HCT116 (cell line): ENCODE measurements at regions not wholly inside any gene's neighbourhood (a gene's known extent, or its start where the extent isn't known, plus 50 kb on each side); places are given as distances from the start of the nearest gene placed in this dataset.

ENCODE experiments used
- ATAC-seq: fragments of 200-7000 bp; cut with Tn5 transposase; 2 replicates; pipeline ENCODE4 v1.9.1; 2020; ENCODE audit warnings: mild to moderate bottlenecking, moderate library complexity
- BruUV-seq: library from RNA; stranded (reverse); fragments of 400-500 nt; replicated peaks from 2 replicates; lab custom pipeline; 2021; lab: Mats Ljungman, UMichigan
- CTCF ChIA-PET: fragments of 300-600 bp; sonication (Branson Sonifier 250); formaldehyde crosslinking; loops from one replicate; lab custom pipeline; 2021; ENCODE audit warnings: antibody characterized with exemption; lab: Charles Lee
- POLR2A ChIA-PET: fragments of 300-600, 350-600 bp; sonication (Branson Sonifier 250); formaldehyde crosslinking; loops from one replicate; lab custom pipeline; 2021; ENCODE audit warnings: antibody characterized with exemption; lab: Charles Lee
- RAD21 ChIA-PET, 2 experiments: fragments of 300-600 bp; sonication (Branson Sonifier 250); formaldehyde crosslinking; loops; one replicate each; lab custom pipeline; 2023; ENCODE audit warnings: low total read pairs in 2 of 2; ENCODE audit not compliant: uncharacterized antibody in 2 of 2, unreplicated experiment in 2 of 2, low non-redundant PET in 1 of 2; lab: Charles Lee
- DNase-seq: peaks from one replicate; pipeline ENCODE4 v3.0.0-alpha.2; 2010; ENCODE audit warnings: low read depth, low spot score
- H2AFZ ChIP-seq: fragments of 200-600 bp; shearing (Covaris generic), sonication (generic); 2 replicates; pipeline ENCODE4 v1.6.1; 2017; ENCODE audit warnings: low read depth, mixed run types, mixed read lengths, antibody characterized with exemption, low read length; ENCODE audit not compliant: poor library complexity, severe bottlenecking
- H3K27ac ChIP-seq: 2 replicates; pipeline ENCODE4 v1.5.1; 2012; ENCODE audit warnings: low read depth, low read length
- H3K27me3 ChIP-seq: fragments of 200-600 bp; sonication (generic); 2 replicates; pipeline ENCODE4 v1.6.1; 2016; ENCODE audit warnings: mixed run types, low read length, mixed read lengths; ENCODE audit not compliant: insufficient read depth
- H3K36me3 ChIP-seq, 2 experiments: fragments of 200-500 bp in 1 of 2; fragments of 200-600 bp in 1 of 2; sonication (Bioruptor generic) in 1 of 2; sonication (generic) in 1 of 2; 2 replicates each; pipeline versions ENCODE4 v1.5.1 to v1.6.1; 2014 to 2016; ENCODE audit warnings: low read length in 2 of 2, inconsistent platforms in 1 of 2, mixed read lengths in 1 of 2, mixed run types in 1 of 2; ENCODE audit not compliant: insufficient read depth in 2 of 2, control insufficient read depth in 1 of 2
- H3K4me1 ChIP-seq, 2 experiments: fragments of 200-600 bp in 1 of 2; sonication (generic) in 1 of 2; 2 replicates each; pipeline versions ENCODE4 v1.5.1 to v1.6.1; 2012 to 2017; ENCODE audit warnings: low read length in 2 of 2, inconsistent platforms in 1 of 2, mild to moderate bottlenecking in 1 of 2, mixed read lengths in 1 of 2, mixed run types in 1 of 2, moderate library complexity in 1 of 2; ENCODE audit not compliant: insufficient read depth in 2 of 2, control insufficient read depth in 1 of 2
- H3K4me2 ChIP-seq: fragments of 200-600 bp; sonication (generic); 2 replicates; pipeline ENCODE4 v1.6.1; 2017; ENCODE audit warnings: mixed run types, low read length, mixed read lengths
- H3K4me3 ChIP-seq, 2 experiments: fragments of 200-600 bp in 1 of 2; sonication (generic) in 1 of 2; replicated peaks in 1 of 2; 2 replicates each; pipeline ENCODE4 v1.5.1; 2011 to 2016; ENCODE audit warnings: low read length in 2 of 2, control low read depth in 1 of 2, low read depth in 1 of 2, mild to moderate bottlenecking in 1 of 2, mixed read lengths in 1 of 2, mixed run types in 1 of 2
- H3K79me2 ChIP-seq: fragments of 200-600 bp; sonication (generic); 2 replicates; pipeline ENCODE4 v1.6.1; 2017; ENCODE audit warnings: mild to moderate bottlenecking, mixed run types, low read length, moderate library complexity, mixed read lengths; ENCODE audit not compliant: insufficient read depth
- H3K9ac ChIP-seq: fragments of 200-600 bp; sonication (generic); 2 replicates; pipeline ENCODE4 v1.6.1; 2016; ENCODE audit warnings: low read length, mixed read lengths
- H3K9me2 ChIP-seq: fragments of 200-600 bp; sonication (generic), shearing (Covaris generic); 2 replicates; pipeline ENCODE4 v1.6.1; 2017; ENCODE audit warnings: mixed run types, mild to moderate bottlenecking, moderate library complexity; ENCODE audit not compliant: insufficient read depth
- H3K9me3 ChIP-seq, 2 experiments: fragments of 200-500 bp in 1 of 2; fragments of 200-600 bp in 1 of 2; sonication (Bioruptor generic) in 1 of 2; sonication (generic) in 1 of 2; 2 replicates each; pipeline ENCODE4 v1.6.1; 2014 to 2017; ENCODE audit warnings: low read length in 2 of 2, mixed read lengths in 2 of 2, inconsistent platforms in 1 of 2, low read depth in 1 of 2, mild to moderate bottlenecking in 1 of 2, mixed run types in 1 of 2, moderate library complexity in 1 of 2; ENCODE audit not compliant: control insufficient read depth in 1 of 2, insufficient read depth in 1 of 2
- H4K20me1 ChIP-seq: fragments of 200-600 bp; sonication (generic), shearing (Covaris generic); 2 replicates; pipeline ENCODE4 v1.6.1; 2017; ENCODE audit warnings: mixed run types, mild to moderate bottlenecking, moderate library complexity; ENCODE audit not compliant: insufficient read depth
- CBX3 ChIP-seq: IDR thresholded peaks from 2 replicates; pipeline ENCODE4 v1.6.1; 2012; ENCODE audit warnings: low read depth
- CEBPB ChIP-seq: IDR thresholded peaks from 2 replicates; pipeline ENCODE4 v1.6.1; 2012; ENCODE audit warnings: low read depth
- EGR1 ChIP-seq: IDR thresholded peaks from 2 replicates; pipeline ENCODE4 v1.6.1; 2012; ENCODE audit warnings: low read depth
- EZH2phosphoT487 ChIP-seq: fragments of 200-600 bp; IDR thresholded peaks from 2 replicates; pipeline ENCODE4 v1.6.1; 2018; ENCODE audit warnings: antibody characterized with exemption, borderline replicate concordance
- FOSL1 ChIP-seq: IDR thresholded peaks from 2 replicates; pipeline ENCODE4 v1.6.1; 2012; ENCODE audit warnings: low read depth
- JUND ChIP-seq: IDR thresholded peaks from 2 replicates; pipeline ENCODE4 v1.6.1; 2012
- POLR2A ChIP-seq: IDR thresholded peaks from 2 replicates; pipeline ENCODE4 v1.7.0; 2011; ENCODE audit warnings: borderline replicate concordance; ENCODE audit not compliant: insufficient read depth, insufficient read length; ENCODE audit errors: extremely low read depth
- RAD21 ChIP-seq: IDR thresholded peaks from 2 replicates; pipeline ENCODE4 v1.6.1; 2012; ENCODE audit warnings: low read depth, mild to moderate bottlenecking
- SIN3A ChIP-seq: IDR thresholded peaks from 2 replicates; pipeline ENCODE4 v1.6.1; 2012; ENCODE audit warnings: low read depth
- SRF ChIP-seq: IDR thresholded peaks from 2 replicates; pipeline ENCODE4 v1.6.1; 2012; ENCODE audit warnings: low read depth
- ZNF274 ChIP-seq: fragments of 200-500 bp; sonication (Bioruptor generic); IDR thresholded peaks from 2 replicates; pipeline ENCODE4 v1.6.1; 2014; ENCODE audit warnings: mild to moderate bottlenecking, low read depth, low read length, inconsistent platforms
- intact Hi-C: fragments of 100-400 bp; cut with micrococcal nuclease; formaldehyde crosslinking; loops from 2 replicates; pipeline ENCODE4 v1.10.0; 2022
- TF ChIP-seq, protein P1 (sequence below): IDR thresholded peaks from 2 replicates; pipeline ENCODE4 v1.6.1; 2012
- TF ChIP-seq, protein P2 (sequence below): IDR thresholded peaks from 2 replicates; pipeline ENCODE4 v1.6.1; 2012

DNA sequence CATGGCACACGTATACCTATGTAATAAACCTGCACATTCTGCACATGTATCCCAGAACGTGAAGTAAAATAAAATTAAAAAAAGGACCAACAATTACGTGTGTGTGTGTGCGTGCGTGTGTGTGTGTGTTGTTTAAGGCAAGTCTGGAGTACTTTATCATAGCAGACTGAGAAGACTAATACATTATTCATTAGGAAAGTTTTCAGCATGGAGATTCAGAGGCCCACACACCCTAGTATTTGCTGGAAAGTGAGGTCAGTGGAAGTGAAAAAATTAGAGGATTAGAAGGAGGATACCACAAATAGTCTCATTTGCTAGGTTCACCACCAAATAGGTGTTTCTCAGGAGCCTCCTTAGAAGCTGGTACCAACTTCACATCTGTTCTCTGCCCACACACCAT lies 457.1 kb upstream of the CPEB2 start:
- no peak overlapping the region for H2AFZ ChIP-seq
- H3K27me3 ChIP-seq, result no peaks in the 10 kb centered on the region
- H3K36me3 ChIP-seq, result no peaks in the 10 kb centered on the region
- no peak overlapping the region for H3K9ac ChIP-seq
- no peaks in the 10 kb centered on the region for H3K4me1 ChIP-seq
- BruUV-seq, result no TSS peak
- H3K9me2 ChIP-seq, result no peaks in the 10 kb centered on the region
- peaks cover 0 to 6% of the 10 kb centered on the region in 2 experiments; a peak in 1 of 4 replicates for H3K9me3 ChIP-seq
- TF ChIP-seq RAD21 (no peak), CEBPB (no peak)
- TF ChIP-seq, all 23 proteins: peak for 0
- H3K79me2 ChIP-seq, result no peaks in the 10 kb centered on the region
- ChIA-PET POLR2A (no interaction called here), CTCF (no interaction called here), RAD21 (no interaction called here)
- DNase-seq (no peak), ATAC-seq (no peak)
- no peak overlapping the region for H3K27ac ChIP-seq
- intact Hi-C loops, result no loop called here
- no peaks in the 10 kb centered on the region for H4K20me1 ChIP-seq
- no peak overlapping the region for H3K4me3 ChIP-seq
- no peak overlapping the region for H3K4me2 ChIP-seq

DNA sequence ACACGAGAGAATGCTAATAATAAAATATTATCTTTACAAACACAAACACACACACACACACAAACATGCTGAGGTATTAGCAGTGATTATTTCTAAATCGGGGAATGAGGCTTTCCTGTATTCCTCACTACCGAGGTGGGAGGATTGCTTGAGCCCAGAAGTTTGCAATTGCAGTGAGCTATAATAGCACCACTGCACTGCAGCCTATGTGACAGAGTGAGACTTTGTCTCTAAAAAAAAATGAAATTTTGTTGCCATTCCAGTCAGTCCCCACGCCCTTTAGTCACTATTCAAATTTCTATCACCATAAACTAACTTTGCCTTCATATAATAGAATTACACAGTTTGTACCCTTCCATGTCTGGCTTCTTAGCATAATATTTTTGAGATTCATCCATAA lies 456.5 kb upstream of the CPEB2 start:
- RAD21 ChIA-PET, result no interaction called here
- TF ChIP-seq RAD21 (no peak), SRF (no peak), POLR2A (no peak), EZH2phosphoT487 (no peak), CEBPB (no peak), EGR1 (no peak), ZNF274 (no peak), SIN3A (no peak), JUND (no peak), CBX3 (no peak), FOSL1 (no peak)
- TF ChIP-seq, protein P1, sequence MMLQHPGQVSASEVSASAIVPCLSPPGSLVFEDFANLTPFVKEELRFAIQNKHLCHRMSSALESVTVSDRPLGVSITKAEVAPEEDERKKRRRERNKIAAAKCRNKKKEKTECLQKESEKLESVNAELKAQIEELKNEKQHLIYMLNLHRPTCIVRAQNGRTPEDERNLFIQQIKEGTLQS, result no peak
- TF ChIP-seq, protein P2, sequence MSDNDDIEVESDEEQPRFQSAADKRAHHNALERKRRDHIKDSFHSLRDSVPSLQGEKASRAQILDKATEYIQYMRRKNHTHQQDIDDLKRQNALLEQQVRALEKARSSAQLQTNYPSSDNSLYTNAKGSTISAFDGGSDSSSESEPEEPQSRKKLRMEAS, result no peak
- TF ChIP-seq, all 23 proteins: peak for 0
- ChIA-PET POLR2A (no interaction called here), CTCF (no interaction called here)
- Histone ChIP-seq H3K9ac (no peak overlapping the region), H2AFZ (no peak overlapping the region), H3K4me2 (no peak overlapping the region), H4K20me1 (no peaks in the 10 kb centered on the region), H3K9me3 (peaks cover 0 to 6% of the 10 kb centered on the region in 2 experiments; a peak in 1 of 4 replicates), H3K4me3 (no peak overlapping the region), H3K4me1 (no peaks in the 10 kb centered on the region), H3K36me3 (no peaks in the 10 kb centered on the region), H3K27ac (no peak overlapping the region), H3K27me3 (no peaks in the 10 kb centered on the region), H3K79me2 (no peaks in the 10 kb centered on the region), H3K9me2 (no peaks in the 10 kb centered on the region)
- intact Hi-C loops, result no loop called here
- no peak for DNase-seq
- no TSS peak for BruUV-seq
- ATAC-seq, result no peak
